NB4 (cell line): ENCODE measurements at regions not wholly inside any gene's neighbourhood (a gene's known extent, or its start where the extent isn't known, plus 50 kb on each side); places are given as distances from the start of the nearest gene placed in this dataset.

ENCODE experiments used
- DNase-seq: peaks from one replicate; pipeline ENCODE4 v3.0.0; 2010; ENCODE audit warnings: low read depth
- H3K4me3 ChIP-seq: one replicate; pipeline ENCODE4 v1.5.1; 2011; ENCODE audit warnings: mild to moderate bottlenecking, low read depth, low read length, moderate library complexity
- MAX ChIP-seq: IDR thresholded peaks from 2 replicates; pipeline ENCODE4 v1.6.1; 2011; ENCODE audit warnings: low read depth, low read length
- MYC ChIP-seq: IDR thresholded peaks from 2 replicates; pipeline ENCODE4 v1.6.1; 2011; ENCODE audit warnings: low read depth, low read length
- POLR2A ChIP-seq: IDR thresholded peaks from 2 replicates; pipeline ENCODE4 v1.6.1; 2011; ENCODE audit warnings: mild to moderate bottlenecking; ENCODE audit not compliant: insufficient read length; ENCODE audit errors: extremely low read depth
- TF ChIP-seq, protein P1 (sequence below): IDR thresholded peaks from one replicate; pipeline ENCODE4 v1.5.1; 2012; ENCODE audit warnings: low read depth, low read length

- TF ChIP-seq MAX (no peak), POLR2A (no peak), MYC (no peak)
- no peak overlapping the region for H3K4me3 ChIP-seq
- DNase-seq = no peak
Observed at GRCh38 chr6:104472021-104472901, 387.5 kb downstream of the HACE1 start.

- TF ChIP-seq POLR2A (no peak), MAX (no peak), MYC (no peak)
- TF ChIP-seq, protein P1, sequence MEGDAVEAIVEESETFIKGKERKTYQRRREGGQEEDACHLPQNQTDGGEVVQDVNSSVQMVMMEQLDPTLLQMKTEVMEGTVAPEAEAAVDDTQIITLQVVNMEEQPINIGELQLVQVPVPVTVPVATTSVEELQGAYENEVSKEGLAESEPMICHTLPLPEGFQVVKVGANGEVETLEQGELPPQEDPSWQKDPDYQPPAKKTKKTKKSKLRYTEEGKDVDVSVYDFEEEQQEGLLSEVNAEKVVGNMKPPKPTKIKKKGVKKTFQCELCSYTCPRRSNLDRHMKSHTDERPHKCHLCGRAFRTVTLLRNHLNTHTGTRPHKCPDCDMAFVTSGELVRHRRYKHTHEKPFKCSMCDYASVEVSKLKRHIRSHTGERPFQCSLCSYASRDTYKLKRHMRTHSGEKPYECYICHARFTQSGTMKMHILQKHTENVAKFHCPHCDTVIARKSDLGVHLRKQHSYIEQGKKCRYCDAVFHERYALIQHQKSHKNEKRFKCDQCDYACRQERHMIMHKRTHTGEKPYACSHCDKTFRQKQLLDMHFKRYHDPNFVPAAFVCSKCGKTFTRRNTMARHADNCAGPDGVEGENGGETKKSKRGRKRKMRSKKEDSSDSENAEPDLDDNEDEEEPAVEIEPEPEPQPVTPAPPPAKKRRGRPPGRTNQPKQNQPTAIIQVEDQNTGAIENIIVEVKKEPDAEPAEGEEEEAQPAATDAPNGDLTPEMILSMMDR = no peak
- H3K4me3 ChIP-seq = no peak overlapping the region
- DNase-seq = no peak
Observed at GRCh38 chr6:104466306-104466705, 393.4 kb downstream of the HACE1 start.

GRCh38 chr6:104462811-104463599, 396.7 kb downstream of the HACE1 start:
- no peak for DNase-seq
- no peak overlapping the region for H3K4me3 ChIP-seq
- no peak for TF ChIP-seq POLR2A
- TF ChIP-seq, protein P1 = no peak
- no peak for TF ChIP-seq MYC
- TF ChIP-seq MAX = no peak

- TF ChIP-seq, protein P1 = no peak
- no peak for TF ChIP-seq MYC
- no peak for TF ChIP-seq POLR2A
- TF ChIP-seq MAX = no peak
- no peak for DNase-seq
- H3K4me3 ChIP-seq = no peak overlapping the region
Observed at GRCh38 chr6:104460738-104461483, 398.8 kb downstream of the HACE1 start.

GRCh38 chr6:104459543-104459942, 400.2 kb downstream of the HACE1 start:
- DNase-seq = no peak
- H3K4me3 ChIP-seq = no peak overlapping the region

More at GRCh38 chr6:104459543-104459942, 400.2 kb downstream of the HACE1 start:
- TF ChIP-seq, protein P1 = no peak
- TF ChIP-seq MAX (no peak), POLR2A (no peak), MYC (no peak)
